Right renal cortex interstitium (tissue), 3 donors: ENCODE measurements at regions not wholly inside any gene's neighbourhood (a gene's known extent, or its start where the extent isn't known, plus 50 kb on each side); places are given as distances from the start of the nearest gene placed in this dataset.

Source experiments
- DNase-seq, 3 donors: peaks; one replicate each; pipeline ENCODE4 v3.0.0-alpha.2; 2013; ENCODE audit warnings: low read depth in 3 of 3, low spot score in 2 of 3

- no peak for DNase-seq
Measured at GRCh38 chr10:44476409-44477045, 91.6 kb upstream of the CXCL12 start.

- no peak for DNase-seq
Measured at GRCh38 chr10:44477046-44477425, 92.1 kb upstream of the CXCL12 start.

DNA sequence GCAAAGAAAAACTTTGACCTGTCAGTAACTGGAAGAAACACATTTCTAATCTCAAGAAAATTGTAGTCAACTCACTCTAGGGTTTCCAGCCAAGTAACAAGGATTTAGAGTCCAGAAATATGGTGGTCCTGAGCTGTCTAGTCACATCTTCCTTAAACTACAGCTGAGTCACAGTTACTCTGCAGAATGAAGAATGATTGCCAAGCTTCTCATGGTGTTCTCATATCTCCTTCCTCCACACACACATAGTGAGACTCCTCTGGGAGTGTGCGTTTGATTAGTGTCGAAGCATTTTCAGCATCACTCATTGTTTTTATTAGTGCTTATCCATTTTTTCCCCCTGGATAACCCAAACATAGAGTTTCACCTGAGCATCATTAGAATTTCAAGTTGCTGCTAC lies 93.1 kb upstream of the CXCL12 start:
- no peak for DNase-seq

DNA sequence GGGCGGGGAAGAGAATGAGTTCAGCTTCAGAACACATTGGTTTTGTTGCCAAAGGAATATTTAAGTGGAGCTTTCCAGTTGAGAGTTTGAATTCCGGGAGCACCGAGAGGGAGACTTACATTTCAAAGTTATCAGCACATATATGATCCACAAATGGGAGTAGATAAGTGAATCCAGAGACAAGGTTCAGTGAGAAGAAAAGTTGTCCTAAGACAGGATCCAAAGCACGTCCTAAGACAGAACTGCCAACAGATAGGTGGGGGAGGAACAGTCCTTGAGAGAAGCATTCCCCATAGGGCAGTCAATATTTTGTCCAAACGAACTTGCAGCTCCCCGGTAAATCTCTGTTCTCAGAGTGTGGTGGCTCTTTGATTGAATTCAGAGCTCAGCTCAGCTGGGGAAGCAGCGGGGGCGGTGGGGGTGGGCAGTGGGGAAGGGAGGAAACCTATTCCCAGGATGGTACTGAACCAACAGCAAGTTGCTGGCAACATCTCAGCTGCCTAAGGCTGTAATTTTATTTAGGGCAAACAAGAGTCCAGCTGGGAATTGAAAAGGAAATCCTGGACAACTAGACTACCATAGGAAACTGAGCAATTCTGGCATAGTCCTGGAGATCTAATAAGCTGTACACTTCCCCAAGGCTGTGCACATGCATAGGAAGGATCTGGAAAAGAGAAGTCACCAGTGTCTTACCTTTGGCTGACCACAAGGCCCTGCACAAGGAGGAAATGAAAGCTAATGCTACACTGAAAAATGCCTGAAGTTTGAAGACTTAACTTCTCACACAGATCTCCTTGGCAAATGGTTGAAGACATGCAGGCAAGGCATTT lies 94.2 kb upstream of the CXCL12 start:
- DNase-seq: no peak

DNA sequence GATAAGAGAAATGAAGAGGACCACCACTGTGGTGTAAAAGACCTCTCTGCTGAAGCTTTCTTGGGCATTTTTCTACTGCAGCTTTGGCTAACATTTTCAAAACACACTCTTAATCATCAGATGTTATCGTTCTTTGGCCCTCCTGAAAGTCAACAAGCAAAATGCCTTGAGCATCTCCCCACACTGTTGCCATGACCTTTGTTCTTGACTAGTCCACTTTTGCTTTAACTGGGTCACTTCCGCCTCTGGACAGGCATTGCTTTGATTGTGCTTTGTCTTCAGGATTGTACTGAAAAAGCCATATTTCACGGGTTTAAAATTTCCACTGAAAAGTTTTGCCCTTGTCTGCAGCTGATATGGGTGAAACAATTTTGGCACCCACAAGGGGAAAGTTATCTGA lies 107.8 kb upstream of the CXCL12 start:
- no peak for DNase-seq

GRCh38 chr10:44498222-44498621 lies 113.3 kb upstream of the CXCL12 start:
- no peak for DNase-seq

DNA sequence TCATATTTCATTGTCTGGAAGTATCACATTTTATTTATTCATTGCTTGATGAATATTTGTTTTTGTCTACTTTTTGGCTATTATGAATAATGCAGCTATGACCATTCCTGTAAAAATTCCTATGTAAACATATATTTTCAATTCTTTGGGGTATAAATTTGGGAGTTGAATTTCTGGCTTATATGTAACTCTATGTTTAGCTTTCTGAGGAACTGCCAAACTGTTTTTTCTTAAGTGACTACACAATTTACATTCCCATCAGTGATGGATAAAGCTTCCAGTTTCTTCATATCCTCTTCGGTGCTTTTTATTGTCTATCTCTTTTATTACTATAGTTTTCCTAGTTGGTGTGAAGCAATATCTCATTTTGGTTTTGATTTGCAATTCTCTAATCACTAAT lies 115.6 kb upstream of the CXCL12 start:
- DNase-seq: no peak

- no peak for DNase-seq
Measured at GRCh38 chr10:44506386-44506785, 121.5 kb upstream of the CXCL12 start.

DNA sequence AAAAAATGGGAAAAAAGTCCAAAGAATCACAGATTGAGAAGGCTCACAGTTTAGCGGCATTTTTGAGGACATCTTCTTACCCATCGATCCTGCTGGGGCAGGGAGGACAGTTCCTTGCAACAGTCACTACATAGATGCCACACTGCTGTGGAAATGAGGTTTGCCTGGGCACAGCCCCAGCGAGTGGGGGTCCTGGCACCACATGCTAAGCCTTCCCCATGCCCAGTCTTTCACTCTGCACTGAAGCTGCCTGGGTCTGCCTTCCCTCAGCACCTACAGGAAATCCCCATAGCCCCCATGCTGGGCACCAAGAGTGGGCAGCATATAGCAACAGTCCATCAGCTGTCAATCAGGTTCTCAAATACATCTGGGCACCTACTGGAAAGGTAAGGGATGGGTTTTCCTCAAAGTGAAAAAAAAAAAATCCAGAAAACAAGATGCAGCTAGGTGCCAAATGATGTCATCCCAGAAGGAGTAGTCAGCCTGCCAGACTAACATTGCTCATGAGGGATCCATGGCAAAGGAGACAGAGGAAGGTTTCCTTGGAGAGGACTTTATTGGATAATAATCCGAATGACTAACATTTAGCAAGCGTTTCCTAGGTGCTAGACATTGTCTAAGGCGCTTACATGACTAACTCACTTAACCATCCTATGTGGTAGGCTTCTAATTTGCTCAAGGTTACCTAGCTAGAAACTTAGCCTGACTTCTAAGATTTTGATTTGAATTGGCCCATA lies 125.7 kb upstream of the CXCL12 start:
- DNase-seq: no peak

DNA sequence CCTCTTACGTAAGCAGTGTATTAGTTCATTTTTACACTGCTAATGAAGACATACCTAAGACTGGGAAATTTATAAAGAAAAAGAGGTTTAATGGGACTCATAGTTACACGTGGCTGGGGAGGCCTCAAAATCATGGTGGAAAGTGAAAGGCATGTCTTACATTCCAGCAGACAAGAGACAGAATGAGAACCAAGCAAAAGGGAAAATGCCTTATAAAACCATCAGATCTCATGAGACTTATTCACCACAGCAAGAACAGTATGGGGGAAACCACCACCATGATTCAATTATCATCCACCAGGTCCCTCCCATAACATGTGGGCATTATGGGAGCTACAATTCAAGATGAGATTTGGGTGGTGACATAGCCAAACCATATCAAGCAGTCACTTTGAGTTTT lies 126.3 kb upstream of the CXCL12 start:
- no peak for DNase-seq

- no peak for DNase-seq
Measured at GRCh38 chr10:44511601-44512000, 126.7 kb upstream of the CXCL12 start.

DNA sequence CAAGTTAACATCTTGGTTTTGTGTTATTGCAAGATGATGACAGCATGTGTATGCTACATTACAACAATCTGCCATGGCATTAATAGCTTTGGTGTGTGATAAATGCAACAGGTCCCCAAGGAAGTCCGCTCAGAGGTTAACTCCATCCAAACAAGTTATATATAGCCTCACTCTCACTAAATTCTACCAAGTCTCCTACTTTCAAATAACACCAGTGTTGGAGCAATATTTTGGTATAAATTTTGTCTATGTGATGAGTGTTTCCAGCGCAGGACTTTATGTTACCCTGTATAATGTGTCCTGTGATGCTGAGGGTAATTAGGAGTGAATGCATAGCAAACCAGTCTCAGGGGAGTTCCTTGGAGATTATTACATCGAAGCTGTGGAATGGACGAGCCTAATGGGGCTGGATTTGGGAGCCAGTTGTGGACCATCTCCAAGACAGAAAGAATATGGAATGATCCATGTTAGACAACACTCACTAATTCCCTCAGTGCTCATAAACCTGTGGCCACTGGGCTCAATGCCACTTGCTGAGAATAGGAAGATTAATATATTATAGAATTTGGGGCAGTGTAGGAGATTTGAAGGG lies 127.6 kb upstream of the CXCL12 start:
- no peak for DNase-seq

GRCh38 chr10:44513591-44513990 lies 128.7 kb upstream of the CXCL12 start:
- no peak for DNase-seq

DNA sequence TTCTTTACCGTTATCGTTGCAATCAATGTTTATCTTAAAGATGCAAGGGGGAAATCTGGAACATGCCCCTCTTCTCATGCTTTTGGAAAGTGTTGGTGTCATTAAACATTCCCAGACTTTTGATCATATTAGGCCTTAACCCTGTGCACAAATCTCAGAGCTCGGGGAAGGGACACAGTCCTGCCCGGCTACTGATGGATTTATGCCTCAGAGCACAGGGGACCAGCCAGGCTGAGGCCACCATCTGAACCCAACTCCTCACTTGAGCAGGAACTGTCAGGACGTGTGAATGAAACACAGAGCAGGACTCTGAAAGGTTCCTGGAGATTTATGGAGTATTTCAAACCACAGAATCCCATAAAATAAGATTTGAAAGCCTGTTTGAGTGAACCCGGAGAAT lies 132.0 kb upstream of the CXCL12 start:
- DNase-seq: no peak

GRCh38 chr10:44517635-44518034 lies 132.7 kb upstream of the CXCL12 start:
- DNase-seq: no peak

DNA sequence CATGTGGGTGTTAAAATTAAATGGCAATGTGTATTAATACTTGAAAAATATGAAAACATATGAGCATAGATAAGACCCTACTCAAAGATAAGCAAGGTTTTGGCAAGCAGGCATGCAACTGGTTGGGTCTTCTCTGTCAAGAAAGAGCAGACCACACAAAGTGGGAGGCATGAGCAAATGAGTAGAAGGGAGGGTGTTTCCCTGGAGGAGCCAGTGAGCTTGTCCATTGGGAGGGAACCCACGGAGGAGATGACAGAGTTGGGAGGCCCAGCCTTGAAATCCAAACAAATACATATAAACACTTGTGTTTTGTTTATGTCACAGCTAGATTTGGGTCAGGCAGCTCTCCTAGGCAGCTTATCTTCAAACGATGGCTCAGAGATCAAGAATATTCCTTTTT lies 134.5 kb upstream of the CXCL12 start:
- no peak for DNase-seq

GRCh38 chr10:44520651-44521050 lies 135.8 kb upstream of the CXCL12 start:
- DNase-seq: no peak

GRCh38 chr10:44539178-44539577 lies 154.3 kb upstream of the CXCL12 start:
- no peak for DNase-seq

DNA sequence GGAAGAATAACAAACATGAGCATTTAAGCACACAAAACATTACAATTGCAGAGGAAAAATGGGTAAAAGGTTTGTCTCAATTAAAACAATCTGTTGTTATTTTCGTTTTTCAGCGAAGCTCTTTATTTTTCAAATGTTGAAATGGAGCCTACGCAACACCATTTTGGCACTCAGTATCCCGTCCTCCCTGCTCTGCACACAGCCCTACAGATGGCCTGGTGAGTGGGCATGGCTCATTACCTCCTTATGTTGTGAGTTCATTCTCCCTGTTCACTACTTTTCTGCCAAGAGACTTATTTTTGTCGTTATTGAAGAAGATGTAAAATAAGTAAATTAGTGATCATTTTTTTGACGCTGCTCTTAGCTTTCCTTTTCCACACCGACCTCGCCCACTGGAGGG lies 167.8 kb upstream of the CXCL12 start:
- DNase-seq: no peak

DNA sequence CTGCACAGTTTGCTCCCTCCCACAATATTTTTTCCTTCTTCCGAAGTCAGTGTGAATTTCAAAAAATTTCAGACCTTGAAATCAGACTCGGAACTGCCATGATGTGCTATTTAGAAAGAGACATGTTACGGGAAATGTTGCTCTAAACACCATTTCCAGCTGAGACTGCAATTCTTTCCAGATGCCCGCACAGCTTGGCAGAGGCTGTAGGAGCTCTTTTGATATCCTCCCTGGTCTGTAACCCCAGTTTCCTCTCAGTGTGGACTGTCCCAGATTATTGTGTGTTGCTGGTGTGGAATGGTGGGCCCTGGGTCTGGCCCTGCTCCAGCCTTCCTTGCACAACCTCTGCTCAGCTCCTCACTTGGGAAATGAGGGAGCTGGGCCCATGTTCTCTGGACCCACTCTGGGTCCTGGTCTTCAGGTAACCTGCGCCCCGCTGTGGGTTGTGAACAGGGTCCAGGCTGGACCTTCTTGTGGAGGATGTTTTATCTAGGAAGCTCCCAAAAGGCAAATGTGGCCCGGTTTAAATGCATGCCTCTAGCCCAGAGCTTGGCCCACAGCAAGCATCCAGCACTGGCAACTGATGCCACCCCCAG lies 172.8 kb upstream of the CXCL12 start:
- no peak for DNase-seq

- DNase-seq: no peak
Measured at GRCh38 chr10:44558521-44558920, 173.6 kb upstream of the CXCL12 start.
